Stomach (tissue), 8 donors: ENCODE measurements at regions not wholly inside any gene's neighbourhood (a gene's known extent, or its start where the extent isn't known, plus 50 kb on each side); places are given as distances from the start of the nearest gene placed in this dataset.

Experiments used
- DNase-seq, 2 donors: peaks; one replicate each; pipeline versions ENCODE4 v3.0.0 to v3.0.0-alpha.2; 2013 to 2019
- H3K27ac ChIP-seq, 5 donors: fragments of 200-600 bp in 4 of 5; sonication (generic) in 4 of 5; one replicate each; pipeline ENCODE4 v1.5.1; 2013 to 2019; ENCODE audit warnings: mild to moderate bottlenecking in 1 of 5, moderate library complexity in 1 of 5
- H3K27me3 ChIP-seq, 3 donors: fragments of 200-600 bp; sonication (generic); one replicate each; pipeline ENCODE4 v1.5.1; 2017 to 2019; ENCODE audit warnings: mixed run types in 1 of 3
- H3K36me3 ChIP-seq, 4 donors: fragments of 200-600 bp; sonication (generic); 1 replicate in 3 of 4; 2 replicates in 1 of 4; pipeline ENCODE4 v1.5.1; 2016 to 2019
- H3K4me1 ChIP-seq, 4 donors: fragments of 200-600 bp; sonication (generic); one replicate each; pipeline ENCODE4 v1.5.1; 2016 to 2019
- H3K4me3 ChIP-seq, 4 donors: fragments of 200-600 bp; sonication (generic) in 3 of 4; one replicate each; pipeline ENCODE4 v1.5.1; 2016 to 2019; ENCODE audit warnings: mild to moderate bottlenecking in 1 of 4
- H3K9me3 ChIP-seq, 4 donors: fragments of 200-600 bp; sonication (generic); one replicate each; pipeline ENCODE4 v1.5.1; 2016 to 2019
- EP300 ChIP-seq: sonication (generic); formaldehyde crosslinking; IDR thresholded peaks from one replicate; pipeline ENCODE4 v1.6.1; 2017; ENCODE audit warnings: antibody characterized with exemption
- POLR2A ChIP-seq, 4 donors: fragments of 450-650 bp; IDR thresholded peaks; one replicate each; pipeline ENCODE4 v1.6.1; 2016; ENCODE audit warnings: antibody characterized with exemption in 4 of 4, control low read depth in 2 of 4, mild to moderate bottlenecking in 1 of 4, moderate library complexity in 1 of 4
- POLR2AphosphoS5 ChIP-seq, 3 donors: sonication (generic); formaldehyde crosslinking; IDR thresholded peaks; one replicate each; pipeline ENCODE4 v1.6.1; 2016; ENCODE audit warnings: antibody characterized with exemption in 3 of 3
- WGBS, 5 donors: extraction: QIAGEN DNeasy Blood & Tissue Kit in 3 of 5; methylation state at CpG; one replicate each; pipeline versions ENCODE4 v1.1.5 to v1.1.7; 2013 to 2018; 5-methylcytosine and 5-hydroxymethylcytosine counted together
- intact Hi-C: fragments of 100-400 bp; cut with DNase I; formaldehyde crosslinking; loops from one replicate; pipeline ENCODE4 v1.15.1; 2023; ENCODE audit warnings: low total_unique reads
- TF ChIP-seq, protein P1 (sequence below), 7 experiments: fragments of 450-650 bp in 4 of 7; fragments of 200-600 bp in 3 of 7; sonication (generic) in 3 of 7; IDR thresholded peaks; one replicate each; pipeline ENCODE4 v1.5.1; 2016 to 2019; ENCODE audit warnings: antibody characterized with exemption in 7 of 7, control low read depth in 2 of 7, mild to moderate bottlenecking in 1 of 7
- donor health status: healthy with polysubstance abuse.
- donor health status: Bipolar disorder and iron deficiency.
- donor health status: healthy.

DNA sequence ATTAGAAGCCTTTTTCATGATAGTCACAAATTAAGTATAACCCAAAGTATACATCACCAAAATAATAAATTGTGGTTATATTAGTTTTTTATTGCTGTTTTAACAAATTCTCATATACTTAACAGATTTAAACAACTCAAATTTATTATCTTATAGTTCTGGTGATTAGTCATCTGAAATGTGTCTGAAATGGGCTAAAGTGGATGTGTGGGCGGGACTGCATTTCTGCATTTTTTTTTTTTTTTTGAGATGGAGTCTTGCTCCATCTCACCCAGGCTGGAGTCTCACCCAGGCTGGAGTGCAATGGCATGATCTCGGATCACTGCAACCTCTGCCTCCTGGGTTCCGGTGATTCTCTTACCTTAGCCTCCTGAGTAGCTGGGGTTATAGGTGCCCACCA, 891.5 kb upstream of the CELF2 start:
- Histone ChIP-seq H3K4me1 (no peaks in the 10 kb centered on the region), H3K36me3 (no peaks in the 10 kb centered on the region), H3K27ac (no peak overlapping the region), H3K27me3 (no peaks in the 10 kb centered on the region), H3K9me3 (no peaks in the 10 kb centered on the region), H3K4me3 (no peak overlapping the region)
- TF ChIP-seq EP300: no peak
- no peak for TF ChIP-seq POLR2AphosphoS5 (IDR thresholded peaks at IDR 0.05)
- TF ChIP-seq POLR2A (IDR thresholded peaks at IDR 0.05): no peak
- TF ChIP-seq, protein P1, sequence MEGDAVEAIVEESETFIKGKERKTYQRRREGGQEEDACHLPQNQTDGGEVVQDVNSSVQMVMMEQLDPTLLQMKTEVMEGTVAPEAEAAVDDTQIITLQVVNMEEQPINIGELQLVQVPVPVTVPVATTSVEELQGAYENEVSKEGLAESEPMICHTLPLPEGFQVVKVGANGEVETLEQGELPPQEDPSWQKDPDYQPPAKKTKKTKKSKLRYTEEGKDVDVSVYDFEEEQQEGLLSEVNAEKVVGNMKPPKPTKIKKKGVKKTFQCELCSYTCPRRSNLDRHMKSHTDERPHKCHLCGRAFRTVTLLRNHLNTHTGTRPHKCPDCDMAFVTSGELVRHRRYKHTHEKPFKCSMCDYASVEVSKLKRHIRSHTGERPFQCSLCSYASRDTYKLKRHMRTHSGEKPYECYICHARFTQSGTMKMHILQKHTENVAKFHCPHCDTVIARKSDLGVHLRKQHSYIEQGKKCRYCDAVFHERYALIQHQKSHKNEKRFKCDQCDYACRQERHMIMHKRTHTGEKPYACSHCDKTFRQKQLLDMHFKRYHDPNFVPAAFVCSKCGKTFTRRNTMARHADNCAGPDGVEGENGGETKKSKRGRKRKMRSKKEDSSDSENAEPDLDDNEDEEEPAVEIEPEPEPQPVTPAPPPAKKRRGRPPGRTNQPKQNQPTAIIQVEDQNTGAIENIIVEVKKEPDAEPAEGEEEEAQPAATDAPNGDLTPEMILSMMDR (IDR thresholded peaks at IDR 0.05): no peak
- no peak for DNase-seq
- intact Hi-C loops: no loop called here
- 82 to 95% (median 92%) methylated on average over 3 of the region's 3 CpGs for WGBS, 5 donors

GRCh38 chr10:10128387-10128786, 889.3 kb upstream of the CELF2 start:
- intact Hi-C loops: no loop called here
- H3K4me3 ChIP-seq: no peak overlapping the region
- 68 to 78% (median 71%) methylated on average over 3 of the region's 3 CpGs for WGBS, 5 donors
- DNase-seq: no peak
- H3K4me1 ChIP-seq: no peaks in the 10 kb centered on the region
- TF ChIP-seq POLR2AphosphoS5 (IDR thresholded peaks at IDR 0.05) (no peak), EP300 (no peak)
- H3K36me3 ChIP-seq: no peaks in the 10 kb centered on the region
- no peak overlapping the region for H3K27ac ChIP-seq
- no peaks in the 10 kb centered on the region for H3K9me3 ChIP-seq
- no peaks in the 10 kb centered on the region for H3K27me3 ChIP-seq

GRCh38 chr10:10130686-10131085, 887.0 kb upstream of the CELF2 start:
- DNase-seq: no peak
- intact Hi-C loops: no loop called here
- Histone ChIP-seq H3K4me1 (no peaks in the 10 kb centered on the region), H3K36me3 (no peaks in the 10 kb centered on the region), H3K27ac (no peak overlapping the region), H3K27me3 (no peaks in the 10 kb centered on the region), H3K4me3 (no peak overlapping the region), H3K9me3 (no peaks in the 10 kb centered on the region)
- no peak for TF ChIP-seq POLR2A (IDR thresholded peaks at IDR 0.05)
- TF ChIP-seq, protein P1 (IDR thresholded peaks at IDR 0.05): no peak
- WGBS, 5 donors: 57 to 72% (median 67%) methylated on average over 2 of the region's 2 CpGs

DNA sequence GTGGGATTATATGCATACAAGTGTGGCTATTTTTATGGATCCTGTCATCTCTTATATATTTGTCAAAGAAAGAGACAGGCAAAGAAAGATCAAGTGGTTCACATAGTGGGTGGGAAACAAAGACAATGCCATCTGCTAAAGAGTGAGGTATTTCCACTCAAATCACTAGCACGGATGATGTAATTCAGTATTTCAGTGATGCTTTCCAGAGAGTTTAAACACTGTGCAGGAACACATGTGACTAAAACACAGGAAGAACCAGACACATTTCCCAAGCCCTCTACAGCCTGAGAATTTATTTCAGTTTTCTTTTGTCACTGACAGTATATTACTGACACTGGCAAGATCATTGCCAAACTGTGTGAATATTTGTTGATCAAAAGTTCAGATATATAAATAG, 885.7 kb upstream of the CELF2 start:
- no peak for TF ChIP-seq EP300
- no peak for TF ChIP-seq POLR2AphosphoS5 (IDR thresholded peaks at IDR 0.05)
- no peak for TF ChIP-seq POLR2A (IDR thresholded peaks at IDR 0.05)
- TF ChIP-seq, protein P1 (IDR thresholded peaks at IDR 0.05): no peak
- intact Hi-C loops: no loop called here
- 47 to 71% (median 64%) methylated on average over 1 of the region's 1 CpG for WGBS, 5 donors
- H3K36me3 ChIP-seq: no peaks in the 10 kb centered on the region
- H3K27me3 ChIP-seq: no peaks in the 10 kb centered on the region
- H3K4me3 ChIP-seq: no peak overlapping the region
- no peak overlapping the region for H3K27ac ChIP-seq
- peak in 1 of 2 donors; percentile 26 for DNase-seq
- no peaks in the 10 kb centered on the region for H3K4me1 ChIP-seq
- H3K9me3 ChIP-seq: no peaks in the 10 kb centered on the region

- 50 to 90% (median 82%) methylated on average over 1 of the region's 1 CpG for WGBS, 5 donors
- Histone ChIP-seq H3K27me3 (no peaks in the 10 kb centered on the region), H3K36me3 (no peaks in the 10 kb centered on the region), H3K4me3 (no peak overlapping the region), H3K27ac (no peak overlapping the region), H3K9me3 (no peaks in the 10 kb centered on the region), H3K4me1 (no peaks in the 10 kb centered on the region)
- no peak for DNase-seq
- TF ChIP-seq POLR2A (IDR thresholded peaks at IDR 0.05) (no peak), POLR2AphosphoS5 (IDR thresholded peaks at IDR 0.05) (no peak), EP300 (no peak)
- TF ChIP-seq, protein P1 (IDR thresholded peaks at IDR 0.05): no peak
- intact Hi-C loops: no loop called here
Observed at GRCh38 chr10:10133281-10133680, 884.4 kb upstream of the CELF2 start.
